HG03378 (cell line): ENCODE measurements at regions not wholly inside any gene's neighbourhood (a gene's known extent, or its start where the extent isn't known, plus 50 kb on each side); places are given as distances from the start of the nearest gene placed in this dataset.

Source experiments
- ATAC-seq: cut with Tn5 transposase; IDR thresholded peaks from one replicate; pipeline ENCODE4 v1.9.1; 2021; ENCODE audit warnings: mild to moderate bottlenecking, moderate library complexity; ENCODE audit not compliant: unreplicated experiment

GRCh38 chr2:60400462-60401246 is 152.8 kb downstream of the BCL11A start:
- ATAC-seq: no peak

- ATAC-seq: no peak
These were observed 159.0 kb downstream of the BCL11A start for GRCh38 chr2:60394463-60394862.

GRCh38 chr2:60391649-60392375 is 161.6 kb downstream of the BCL11A start:
- no peak for ATAC-seq

- no peak for ATAC-seq
These were observed 162.2 kb downstream of the BCL11A start for GRCh38 chr2:60391230-60391629.

GRCh38 chr2:60386436-60386835 is 167.0 kb downstream of the BCL11A start:
- ATAC-seq: no peak

GRCh38 chr2:60385648-60386047 is 167.8 kb downstream of the BCL11A start:
- ATAC-seq: no peak

- ATAC-seq: no peak
These were observed 169.9 kb downstream of the BCL11A start for GRCh38 chr2:60383401-60384143.

GRCh38 chr2:60380411-60380810 is 173.0 kb downstream of the BCL11A start:
- no peak for ATAC-seq

- ATAC-seq: no peak
These were observed 173.8 kb downstream of the BCL11A start for GRCh38 chr2:60379684-60380083.

- no peak for ATAC-seq
These were observed 174.2 kb downstream of the BCL11A start for GRCh38 chr2:60379216-60379615.

- no peak for ATAC-seq
These were observed 175.6 kb downstream of the BCL11A start for GRCh38 chr2:60377825-60378224.

GRCh38 chr2:60376252-60376651 is 177.2 kb downstream of the BCL11A start:
- no peak for ATAC-seq

- ATAC-seq: no peak
These were observed 181.8 kb downstream of the BCL11A start for GRCh38 chr2:60371681-60372080.

- no peak for ATAC-seq
These were observed 182.2 kb downstream of the BCL11A start for GRCh38 chr2:60371219-60371618.

- ATAC-seq: no peak
These were observed 182.6 kb downstream of the BCL11A start for GRCh38 chr2:60370814-60371213.

GRCh38 chr2:60368456-60368855 is 185.0 kb downstream of the BCL11A start:
- no peak for ATAC-seq

GRCh38 chr2:60366135-60366712 is 187.2 kb downstream of the BCL11A start:
- ATAC-seq: peak; percentile 57

- ATAC-seq: no peak
These were observed 187.9 kb downstream of the BCL11A start for GRCh38 chr2:60365556-60365955.

GRCh38 chr2:60364491-60364890 is 189.0 kb downstream of the BCL11A start:
- no peak for ATAC-seq

GRCh38 chr2:60361498-60361897 is 192.0 kb downstream of the BCL11A start:
- no peak for ATAC-seq

GRCh38 chr2:60359569-60359968 is 193.9 kb downstream of the BCL11A start:
- ATAC-seq: no peak
